ENCODE measurements at regions not wholly inside any gene's neighbourhood (a gene's known extent, or its start where the extent isn't known, plus 50 kb on each side); places are given as distances from the start of the nearest gene placed in this dataset.

GRCh38 chr7:112640685-112641084 is 149.5 kb downstream of the TMEM168 start:
- TF ChIP-seq CTCF (IDR thresholded peaks at IDR 0.05), result no peak
- Histone ChIP-seq H3K4me3 (no peak overlapping the region), H3K36me3 (ENCODE audit: low read depth) (no peaks in the 10 kb centered on the region), H3K9me3 (no peaks in the 10 kb centered on the region), H3K4me1 (ENCODE audit: low read depth) (peaks cover 3% of the 10 kb centered on the region)
- ATAC-seq (peak; percentile 81), DNase-seq (no peak)
- intact Hi-C loops (cut with DNase I, micrococcal nuclease), result no loop called here

- TF ChIP-seq CTCF (IDR thresholded peaks at IDR 0.05), result no peak
- no peaks in the 10 kb centered on the region for H3K4me1 ChIP-seq (ENCODE audit: low read depth)
- no peak for ATAC-seq
- peak in 1 of 3 donors; percentile 18 for DNase-seq
- H3K9me3 ChIP-seq, result peaks cover 6% of the 10 kb centered on the region
- H3K4me3 ChIP-seq, result no peak overlapping the region
- intact Hi-C loops (cut with DNase I, micrococcal nuclease), result no loop called here
- no peaks in the 10 kb centered on the region for H3K36me3 ChIP-seq (ENCODE audit: low read depth)
Observed at GRCh38 chr7:112646783-112647182, 143.4 kb downstream of the TMEM168 start.

GRCh38 chr7:112648781-112649180 is 141.4 kb downstream of the TMEM168 start:
- Histone ChIP-seq H3K4me3 (no peak overlapping the region), H3K36me3 (ENCODE audit: low read depth) (no peaks in the 10 kb centered on the region), H3K4me1 (ENCODE audit: low read depth) (no peaks in the 10 kb centered on the region), H3K9me3 (peaks cover 6% of the 10 kb centered on the region)
- DNase-seq (no peak), ATAC-seq (no peak)
- no peak for TF ChIP-seq CTCF (IDR thresholded peaks at IDR 0.05)
- intact Hi-C loops (cut with DNase I, micrococcal nuclease), result no loop called here

GRCh38 chr7:112649560-112649959 is 140.6 kb downstream of the TMEM168 start:
- Histone ChIP-seq H3K9me3 (peaks cover 6% of the 10 kb centered on the region), H3K36me3 (ENCODE audit: low read depth) (no peaks in the 10 kb centered on the region), H3K4me3 (no peak overlapping the region), H3K4me1 (ENCODE audit: low read depth) (no peaks in the 10 kb centered on the region)
- DNase-seq (no peak), ATAC-seq (no peak)
- intact Hi-C loops (cut with DNase I, micrococcal nuclease), result no loop called here
- no peak for TF ChIP-seq CTCF (IDR thresholded peaks at IDR 0.05)

- H3K4me1 ChIP-seq (ENCODE audit: low read depth), result no peaks in the 10 kb centered on the region
- no peak overlapping the region for H3K4me3 ChIP-seq
- peaks cover 3% of the 10 kb centered on the region for H3K9me3 ChIP-seq
- TF ChIP-seq CTCF (IDR thresholded peaks at IDR 0.05), result no peak
- intact Hi-C loops (cut with DNase I, micrococcal nuclease), result no loop called here
- ATAC-seq (no peak), DNase-seq (no peak)
- H3K36me3 ChIP-seq (ENCODE audit: low read depth), result no peaks in the 10 kb centered on the region
Observed at GRCh38 chr7:112654322-112655216, 135.6 kb downstream of the TMEM168 start.

Data from mucosa of descending colon (tissue), 3 donors.